KMS-11 (cell line): ENCODE measurements at regions not wholly inside any gene's neighbourhood (a gene's known extent, or its start where the extent isn't known, plus 50 kb on each side); places are given as distances from the start of the nearest gene placed in this dataset.

Experiments used
- H2AFZ ChIP-seq: fragments of 200-600 bp; sonication (generic); 2 replicates; pipeline ENCODE4 v1.6.1; 2016; ENCODE audit warnings: antibody characterized with exemption, mixed run types, low read depth
- H3K27ac ChIP-seq: fragments of 200-600 bp; sonication (generic); 2 replicates; pipeline ENCODE4 v1.6.1; 2016; ENCODE audit warnings: mild to moderate bottlenecking, mixed run types
- H3K27me3 ChIP-seq: fragments of 200-600 bp; sonication (generic); 2 replicates; pipeline ENCODE4 v1.6.1; 2017; ENCODE audit warnings: mild to moderate bottlenecking, low read depth, mixed run types, moderate library complexity; ENCODE audit not compliant: insufficient read depth
- H3K36me3 ChIP-seq: fragments of 200-600 bp; sonication (generic); 2 replicates; pipeline ENCODE4 v1.6.1; 2017; ENCODE audit warnings: mild to moderate bottlenecking, mixed run types; ENCODE audit not compliant: insufficient read depth
- H3K4me1 ChIP-seq: fragments of 200-600 bp; sonication (generic); 2 replicates; pipeline ENCODE4 v1.6.1; 2016; ENCODE audit warnings: mild to moderate bottlenecking, low read depth, mixed run types; ENCODE audit not compliant: poor library complexity, severe bottlenecking
- H3K4me2 ChIP-seq: fragments of 200-600 bp; sonication (generic); 2 replicates; pipeline ENCODE4 v1.7.0; 2016; ENCODE audit warnings: mild to moderate bottlenecking, mixed run types
- H3K4me3 ChIP-seq: fragments of 200-600 bp; sonication (generic); IDR thresholded peaks from 2 replicates; pipeline ENCODE4 v1.6.1; 2017; ENCODE audit warnings: low read depth, low read length, mixed read lengths; ENCODE audit not compliant: insufficient read depth
- H3K79me2 ChIP-seq: fragments of 200-600 bp; sonication (generic); 2 replicates; pipeline ENCODE4 v1.6.1; 2016; ENCODE audit warnings: low read depth, mixed run types; ENCODE audit not compliant: insufficient read depth
- H3K9ac ChIP-seq: fragments of 200-600 bp; sonication (generic); 2 replicates; pipeline ENCODE4 v1.6.1; 2016; ENCODE audit warnings: mild to moderate bottlenecking, mixed run types
- H4K20me1 ChIP-seq: fragments of 200-600 bp; sonication (generic); 2 replicates; pipeline ENCODE4 v1.6.1; 2016; ENCODE audit warnings: mild to moderate bottlenecking, mixed run types; ENCODE audit not compliant: insufficient read depth
- CTCF ChIP-seq: fragments of 200-600 bp; sonication (generic); conservative IDR thresholded peaks from 2 replicates; pipeline ENCODE4 v1.6.1; 2017; ENCODE audit warnings: low read depth, mild to moderate bottlenecking, antibody characterized with exemption, low read length, moderate library complexity, mixed read lengths

DNA sequence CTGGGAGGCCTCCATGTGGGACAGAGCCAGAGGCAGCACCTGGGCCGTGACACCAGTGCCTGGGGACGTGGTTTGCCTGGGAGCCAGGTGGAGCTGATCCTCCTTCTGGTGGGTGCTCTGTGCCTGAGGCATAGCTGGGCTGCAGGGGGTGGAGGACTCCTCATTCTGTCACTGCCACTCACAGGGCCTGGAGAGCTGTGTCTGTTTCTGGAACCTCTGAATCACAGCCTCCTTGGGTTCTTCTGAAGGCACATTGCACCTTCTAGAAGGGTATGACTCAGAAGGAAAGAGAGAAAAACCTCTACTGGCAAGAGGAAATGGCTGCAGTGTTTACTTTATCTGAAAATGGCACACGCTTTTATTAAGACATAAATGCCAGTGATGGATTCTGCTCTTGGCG is 659.8 kb downstream of the VRK1 start:
- Histone ChIP-seq H3K4me1 (no peaks in the 10 kb centered on the region), H3K4me2 (no peak overlapping the region), H2AFZ (no peak overlapping the region), H3K27me3 (no peaks in the 10 kb centered on the region), H3K36me3 (no peaks in the 10 kb centered on the region), H3K4me3 (no peak overlapping the region), H4K20me1 (no peaks in the 10 kb centered on the region), H3K79me2 (no peaks in the 10 kb centered on the region), H3K9ac (no peak overlapping the region), H3K27ac (no peak overlapping the region)
- no peak for TF ChIP-seq CTCF

DNA sequence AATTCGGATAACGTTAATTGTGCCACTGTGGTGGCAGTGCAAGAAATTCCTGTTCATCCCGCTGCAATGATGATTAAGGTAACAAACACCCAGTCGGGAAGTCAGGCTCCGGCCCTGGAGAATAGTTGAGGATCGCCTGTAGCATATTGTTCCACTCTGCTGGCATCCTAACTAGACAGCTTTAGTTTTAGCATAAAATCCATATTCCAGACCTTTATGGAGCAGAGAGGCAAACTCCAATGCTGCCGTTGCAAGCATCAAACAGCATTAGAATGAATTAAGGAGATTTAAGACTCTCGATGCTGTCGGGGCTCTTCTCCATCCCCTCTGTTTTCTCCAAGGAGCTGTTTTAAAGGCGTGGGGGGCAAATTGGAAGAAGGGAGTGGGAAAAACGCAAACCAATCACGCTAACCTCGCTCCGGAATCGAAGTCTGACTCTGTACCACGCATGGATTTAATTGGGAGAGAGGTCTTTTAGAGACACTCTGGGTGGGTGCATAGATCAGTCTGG is 660.4 kb downstream of the VRK1 start:
- Histone ChIP-seq H3K4me2 (no peak overlapping the region), H3K27me3 (no peaks in the 10 kb centered on the region), H3K4me3 (no peak overlapping the region), H3K4me1 (no peaks in the 10 kb centered on the region), H3K27ac (no peak overlapping the region), H3K36me3 (no peaks in the 10 kb centered on the region), H4K20me1 (no peaks in the 10 kb centered on the region), H3K9ac (no peak overlapping the region), H2AFZ (no peak overlapping the region), H3K79me2 (no peaks in the 10 kb centered on the region)
- TF ChIP-seq CTCF: no peak

DNA sequence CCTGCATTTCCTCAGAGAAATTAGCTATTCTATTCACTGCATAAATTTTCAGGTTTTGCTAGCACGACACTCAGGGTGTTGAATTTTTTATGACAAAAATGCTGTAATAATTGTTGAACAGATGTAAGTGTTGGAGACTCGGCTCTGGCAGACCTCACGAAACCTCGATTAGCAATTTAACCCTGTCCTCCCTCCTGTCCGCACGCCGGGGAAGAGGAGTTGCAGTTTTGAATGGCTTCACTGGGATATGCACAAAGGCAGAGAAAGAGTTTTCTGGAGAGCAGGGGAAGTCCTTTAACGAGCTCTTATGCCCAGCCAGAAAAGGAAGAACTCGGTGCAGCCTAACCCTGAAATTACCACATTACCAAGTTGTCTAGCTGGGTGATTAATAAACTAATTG is 661.1 kb downstream of the VRK1 start:
- Histone ChIP-seq H3K9ac (no peak overlapping the region), H3K36me3 (no peaks in the 10 kb centered on the region), H3K27ac (no peak overlapping the region), H3K4me2 (no peak overlapping the region), H3K4me1 (no peaks in the 10 kb centered on the region), H2AFZ (no peak overlapping the region), H3K4me3 (no peak overlapping the region), H3K79me2 (no peaks in the 10 kb centered on the region), H4K20me1 (no peaks in the 10 kb centered on the region), H3K27me3 (no peaks in the 10 kb centered on the region)
- TF ChIP-seq CTCF: no peak

DNA sequence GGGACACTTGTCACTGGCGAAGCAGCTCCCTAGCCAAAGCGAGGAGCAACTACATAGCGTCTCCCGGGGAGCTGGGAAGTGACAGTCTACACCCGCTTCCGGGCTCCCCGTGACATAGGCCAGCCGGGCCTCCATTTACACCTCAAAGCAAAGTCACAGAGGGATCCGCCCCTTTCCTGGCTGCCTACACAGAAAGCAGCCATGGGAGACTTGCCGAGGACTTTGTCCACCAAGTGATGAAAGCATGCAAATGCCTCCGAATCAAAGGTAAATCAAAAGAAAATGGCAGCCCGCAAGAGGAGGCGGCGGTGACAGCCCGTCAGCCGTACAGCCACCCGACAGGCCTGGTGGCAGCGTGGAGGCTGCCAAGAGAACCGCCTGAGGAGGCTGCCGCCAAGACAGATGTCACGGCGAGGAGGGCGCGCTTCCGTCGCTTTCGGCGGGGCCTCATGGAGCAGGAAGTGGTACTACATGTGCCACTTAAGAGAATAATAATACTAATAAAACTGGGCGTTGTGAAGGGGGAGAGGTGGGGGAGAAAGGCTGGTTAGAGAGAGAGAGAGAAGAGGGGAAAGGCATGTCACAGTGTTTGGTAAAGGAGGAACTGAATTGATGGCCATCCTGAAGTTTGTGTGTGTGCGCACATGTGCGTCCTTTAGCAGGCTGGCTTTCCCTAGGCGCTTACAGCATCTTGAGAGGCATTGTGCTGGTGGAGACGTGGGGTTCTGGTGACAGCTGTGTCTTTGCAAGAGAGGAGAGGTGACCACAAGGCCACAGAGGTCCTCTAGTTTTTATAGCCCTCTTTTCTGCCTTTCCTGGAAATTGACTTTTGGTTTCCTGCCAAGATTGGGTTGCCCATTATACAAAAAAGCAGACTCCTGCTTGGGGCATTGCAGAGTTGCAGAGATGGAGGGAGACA is 661.7 kb downstream of the VRK1 start:
- no peak for TF ChIP-seq CTCF

More for the DNA sequence above, 661.7 kb downstream of the VRK1 start:
- H4K20me1 ChIP-seq: no peaks in the 10 kb centered on the region
- no peaks in the 10 kb centered on the region for H3K4me1 ChIP-seq
- H3K9ac ChIP-seq: no peak overlapping the region
- H3K4me2 ChIP-seq: no peak overlapping the region
- no peak overlapping the region for H3K4me3 ChIP-seq
- H3K36me3 ChIP-seq: no peaks in the 10 kb centered on the region
- H2AFZ ChIP-seq: no peak overlapping the region
- no peaks in the 10 kb centered on the region for H3K79me2 ChIP-seq
- H3K27ac ChIP-seq: no peak overlapping the region
- H3K27me3 ChIP-seq: no peaks in the 10 kb centered on the region
